Esophagus squamous epithelium (tissue), 4 donors: ENCODE measurements at regions not wholly inside any gene's neighbourhood (a gene's known extent, or its start where the extent isn't known, plus 50 kb on each side); places are given as distances from the start of the nearest gene placed in this dataset.

ENCODE experiments used
- CTCF ChIP-seq, 6 experiments: fragments of 450-650 bp in 4 of 6; fragments of 200-600 bp in 2 of 6; sonication (generic) in 2 of 6; IDR thresholded peaks; one replicate each; pipeline ENCODE4 v1.5.1; 2016 to 2019; ENCODE audit warnings: antibody characterized with exemption in 6 of 6, mild to moderate bottlenecking in 4 of 6, moderate library complexity in 4 of 6
- POLR2A ChIP-seq, 4 donors: fragments of 450-650 bp; IDR thresholded peaks; one replicate each; pipeline ENCODE4 v1.6.1; 2017; ENCODE audit warnings: antibody characterized with exemption in 4 of 4, mild to moderate bottlenecking in 4 of 4, moderate library complexity in 3 of 4

DNA sequence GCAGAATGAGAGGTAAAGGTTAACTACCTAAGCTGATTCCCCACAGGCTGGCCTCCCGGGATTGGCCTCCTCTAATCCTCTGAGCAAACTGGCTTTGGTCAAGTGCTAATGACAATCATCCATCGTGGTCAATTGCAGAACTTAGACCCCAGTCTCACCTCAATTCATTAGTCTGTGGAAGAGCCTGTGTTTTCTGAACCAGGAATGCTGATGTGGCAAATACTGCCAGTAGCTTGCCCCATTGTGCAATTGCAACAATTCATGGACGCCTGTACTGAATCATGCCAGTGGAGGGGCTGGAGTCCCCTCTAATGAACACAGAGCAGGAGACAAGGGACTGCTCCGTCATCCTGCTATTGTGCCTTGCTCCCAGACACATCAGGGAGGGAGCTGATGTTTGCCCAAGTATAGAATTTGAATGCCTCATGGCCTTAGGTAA lies 1256.5 kb downstream of the EFNB2 start:
- TF ChIP-seq CTCF (IDR thresholded peaks at IDR 0.05), result no peak
- no peak for TF ChIP-seq POLR2A (IDR thresholded peaks at IDR 0.05)
